ENCODE measurements at regions not wholly inside any gene's neighbourhood (a gene's known extent, or its start where the extent isn't known, plus 50 kb on each side); places are given as distances from the start of the nearest gene placed in this dataset.

DNA sequence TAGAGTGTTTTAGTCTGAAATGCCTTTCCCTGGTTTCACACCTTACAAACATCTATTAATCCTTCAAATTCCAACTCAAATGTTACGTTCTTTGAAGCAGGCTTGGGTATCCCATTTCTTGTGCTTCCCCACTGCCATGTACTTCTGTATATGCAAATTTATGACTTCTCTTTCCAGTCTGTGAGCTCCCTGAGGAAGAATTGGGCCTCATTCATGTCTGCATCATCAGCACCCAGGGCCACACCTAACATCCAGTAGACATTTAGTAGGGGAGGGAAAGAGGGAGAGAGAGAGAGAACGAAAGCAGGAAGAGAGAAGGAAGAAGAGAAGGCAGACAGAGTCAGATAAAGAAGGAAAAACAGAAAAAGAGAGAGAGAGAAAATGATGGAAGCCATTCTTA, 53.3 kb upstream of the KY start:
- DNase-seq (ENCODE audit: low read depth), result no peak
- TF ChIP-seq, protein P1, sequence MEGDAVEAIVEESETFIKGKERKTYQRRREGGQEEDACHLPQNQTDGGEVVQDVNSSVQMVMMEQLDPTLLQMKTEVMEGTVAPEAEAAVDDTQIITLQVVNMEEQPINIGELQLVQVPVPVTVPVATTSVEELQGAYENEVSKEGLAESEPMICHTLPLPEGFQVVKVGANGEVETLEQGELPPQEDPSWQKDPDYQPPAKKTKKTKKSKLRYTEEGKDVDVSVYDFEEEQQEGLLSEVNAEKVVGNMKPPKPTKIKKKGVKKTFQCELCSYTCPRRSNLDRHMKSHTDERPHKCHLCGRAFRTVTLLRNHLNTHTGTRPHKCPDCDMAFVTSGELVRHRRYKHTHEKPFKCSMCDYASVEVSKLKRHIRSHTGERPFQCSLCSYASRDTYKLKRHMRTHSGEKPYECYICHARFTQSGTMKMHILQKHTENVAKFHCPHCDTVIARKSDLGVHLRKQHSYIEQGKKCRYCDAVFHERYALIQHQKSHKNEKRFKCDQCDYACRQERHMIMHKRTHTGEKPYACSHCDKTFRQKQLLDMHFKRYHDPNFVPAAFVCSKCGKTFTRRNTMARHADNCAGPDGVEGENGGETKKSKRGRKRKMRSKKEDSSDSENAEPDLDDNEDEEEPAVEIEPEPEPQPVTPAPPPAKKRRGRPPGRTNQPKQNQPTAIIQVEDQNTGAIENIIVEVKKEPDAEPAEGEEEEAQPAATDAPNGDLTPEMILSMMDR (IDR thresholded peaks at IDR 0.05; ENCODE audit: insufficient read depth, low read length), result no peak
- H3K4me3 ChIP-seq (ENCODE audit: low read depth, low read length), result no peak overlapping the region

DNA sequence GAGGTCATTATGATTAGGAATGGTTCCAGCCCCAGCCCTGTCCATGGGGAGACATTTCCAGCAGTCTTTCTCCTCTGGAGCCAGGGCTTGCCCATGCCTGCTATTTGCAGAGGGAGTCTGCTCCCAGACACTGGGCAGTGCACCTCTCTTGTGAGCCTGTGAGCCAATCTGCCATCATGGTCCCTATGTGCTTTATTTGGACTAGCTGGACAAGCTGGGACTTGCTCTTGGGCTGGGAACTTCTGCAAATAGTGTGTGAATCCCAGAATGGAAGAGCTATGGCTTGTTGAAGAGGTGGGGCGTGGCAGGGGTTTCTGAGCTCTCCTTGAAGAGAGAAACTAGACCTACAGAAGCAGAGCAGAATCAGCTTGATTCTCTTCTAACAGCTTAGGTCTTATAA, 53.7 kb upstream of the KY start:
- TF ChIP-seq, protein P1 (IDR thresholded peaks at IDR 0.05; ENCODE audit: insufficient read depth, low read length), result no peak
- H3K4me3 ChIP-seq (ENCODE audit: low read depth, low read length), result no peak overlapping the region
- DNase-seq (ENCODE audit: low read depth), result no peak

DNA sequence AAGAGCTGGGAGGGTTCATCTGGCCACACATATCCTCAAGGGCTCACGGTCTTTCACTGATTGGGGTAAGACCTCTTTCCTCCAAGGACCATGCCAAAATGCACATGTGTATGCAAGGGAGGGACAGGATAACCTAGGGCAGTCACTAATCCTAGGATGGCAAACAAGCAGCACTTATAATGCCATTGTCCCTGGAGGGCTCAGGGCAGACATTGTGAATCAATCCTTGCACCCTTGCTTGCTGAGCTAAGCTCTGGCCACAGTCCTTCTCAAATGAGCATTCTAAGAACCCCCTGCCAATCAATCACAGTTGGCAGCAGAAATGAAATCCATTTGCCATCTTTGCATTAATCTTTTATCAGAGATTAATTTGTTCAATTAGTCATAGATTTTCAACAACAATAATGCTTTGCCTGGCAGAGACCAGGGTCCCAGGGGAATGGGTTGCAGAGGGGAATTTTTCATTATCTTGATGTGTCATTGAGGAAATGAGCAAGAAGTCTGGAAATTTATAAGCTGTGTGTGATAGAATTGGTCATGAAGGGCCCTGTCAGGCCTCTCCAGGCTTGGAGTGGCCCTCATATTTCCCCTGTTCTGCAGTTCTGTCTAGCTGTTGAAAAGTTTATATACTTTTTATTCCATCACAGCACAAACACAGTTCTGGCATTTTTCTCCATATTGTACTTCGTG, 57.2 kb upstream of the KY start:
- DNase-seq (ENCODE audit: low read depth), result peak; percentile 85
- TF ChIP-seq, protein P1 (IDR thresholded peaks at IDR 0.05; ENCODE audit: insufficient read depth, low read length), result no peak
- no peak overlapping the region for H3K4me3 ChIP-seq (ENCODE audit: low read depth, low read length)

DNA sequence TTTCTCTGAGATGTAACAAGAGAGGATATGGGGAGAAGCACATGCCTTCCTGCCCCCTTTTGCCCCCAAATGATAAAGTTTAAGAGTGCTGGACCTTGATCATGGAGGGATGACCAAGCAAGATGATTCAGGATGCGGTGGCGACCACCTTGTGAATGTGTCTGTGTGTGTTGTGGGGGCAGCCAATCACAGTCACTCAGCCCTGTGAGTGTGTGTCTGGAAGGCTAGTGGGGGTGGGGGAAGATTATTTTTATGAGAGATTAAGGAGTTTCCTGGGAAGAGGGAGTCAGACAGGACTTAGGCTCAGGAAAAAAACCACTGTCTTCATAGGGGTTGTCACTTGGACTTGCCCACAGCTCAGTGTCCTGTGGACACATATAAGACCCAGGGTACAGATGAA, 57.8 kb upstream of the KY start:
- no peak overlapping the region for H3K4me3 ChIP-seq (ENCODE audit: low read depth, low read length)
- DNase-seq (ENCODE audit: low read depth), result peak; percentile 43
- TF ChIP-seq, protein P1 (IDR thresholded peaks at IDR 0.05; ENCODE audit: insufficient read depth, low read length), result no peak

DNA sequence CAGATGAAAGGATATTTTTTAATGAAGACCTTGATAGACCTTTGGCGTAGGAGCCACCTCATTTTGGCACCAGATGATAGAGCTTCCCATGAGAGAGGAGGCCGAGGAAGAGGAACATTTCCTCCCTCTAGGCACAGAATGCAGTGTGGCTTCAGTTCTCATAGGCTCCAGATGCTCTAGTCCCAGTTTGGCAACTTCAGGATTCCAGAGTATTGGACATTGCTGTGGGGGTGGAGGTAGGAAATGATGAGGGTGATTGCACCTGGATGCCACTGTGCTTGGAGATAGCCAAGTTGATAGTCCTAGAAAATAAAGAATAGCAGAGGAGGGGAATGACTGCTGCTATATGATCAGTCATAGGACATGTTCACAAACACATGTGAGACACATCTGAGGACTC, 58.3 kb upstream of the KY start:
- no peak overlapping the region for H3K4me3 ChIP-seq (ENCODE audit: low read depth, low read length)
- TF ChIP-seq, protein P1 (IDR thresholded peaks at IDR 0.05; ENCODE audit: insufficient read depth, low read length), result no peak
- DNase-seq (ENCODE audit: low read depth), result no peak

DNA sequence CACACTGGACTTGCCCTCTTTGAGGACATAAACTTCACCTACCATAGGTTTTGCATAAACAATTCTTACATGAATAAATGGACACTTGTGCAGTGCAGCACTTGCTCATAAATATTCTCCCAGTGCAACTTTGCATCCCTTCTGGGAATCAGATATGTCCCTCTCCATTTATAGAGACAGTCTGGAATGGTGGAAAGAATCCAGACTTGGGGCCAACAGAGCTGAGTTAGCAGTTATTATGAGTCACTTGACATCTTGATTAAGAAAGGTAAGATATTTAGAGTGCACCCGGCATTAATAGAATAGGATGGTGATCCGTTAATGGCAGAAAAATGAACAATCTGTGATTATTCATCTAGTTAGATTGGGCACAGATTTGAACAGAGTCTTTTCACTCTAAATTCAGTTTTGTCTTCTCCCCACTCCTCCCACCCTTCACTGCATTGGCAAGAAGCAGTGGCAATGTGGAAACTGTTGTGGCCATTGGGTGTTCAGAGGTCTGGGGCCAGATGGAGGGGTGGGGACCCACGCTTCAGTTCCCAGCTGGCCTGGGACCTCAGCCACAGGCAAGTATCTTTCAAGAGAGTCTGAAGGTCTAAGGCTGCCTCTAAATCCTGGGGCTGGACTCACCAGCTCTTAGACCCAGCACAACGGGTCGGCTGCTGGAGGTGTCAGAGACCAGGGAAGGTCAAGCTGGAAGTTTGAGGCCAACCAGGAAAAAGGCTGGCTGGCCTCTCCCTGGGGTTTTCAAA, 58.9 kb upstream of the KY start:
- H3K4me3 ChIP-seq (ENCODE audit: low read depth, low read length), result no peak overlapping the region
- TF ChIP-seq, protein P1 (IDR thresholded peaks at IDR 0.05; ENCODE audit: insufficient read depth, low read length), result no peak
- DNase-seq (ENCODE audit: low read depth), result peak; percentile 83

Data from fibroblast of the aortic adventitia (primary cell).